ENCODE measurements at regions not wholly inside any gene's neighbourhood (a gene's known extent, or its start where the extent isn't known, plus 50 kb on each side); places are given as distances from the start of the nearest gene placed in this dataset.
"Not testable (repeated sequence)": the region's sequence is repeated elsewhere in the genome, so short reads cannot be mapped to it uniquely, and the experiment has no call there.

DNA sequence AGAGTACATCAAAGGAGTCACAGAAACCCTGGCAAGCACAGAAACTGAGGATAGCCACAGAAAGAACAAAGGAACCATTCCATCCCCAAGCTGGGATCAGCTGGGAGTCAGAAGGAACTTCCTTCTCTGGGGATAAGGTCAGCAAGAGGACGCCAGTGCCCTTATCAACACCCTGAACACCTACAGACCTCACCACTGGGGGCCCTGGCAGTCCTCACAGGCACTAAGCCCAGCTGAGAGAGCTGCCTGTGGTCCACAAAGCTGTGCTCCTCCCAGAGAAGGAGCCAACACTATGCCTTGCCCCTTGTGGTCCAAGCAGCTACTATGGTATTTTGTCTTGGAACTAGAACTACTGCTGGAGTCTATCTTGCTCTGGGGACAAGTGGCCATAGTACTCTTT is 171.1 kb upstream of the CCDC196 start:
- no peak overlapping the region for H3K4me3 ChIP-seq (ENCODE audit: low read depth, low read length)
- no peak for DNase-seq (ENCODE audit: low read depth)
- TF ChIP-seq, protein P1, sequence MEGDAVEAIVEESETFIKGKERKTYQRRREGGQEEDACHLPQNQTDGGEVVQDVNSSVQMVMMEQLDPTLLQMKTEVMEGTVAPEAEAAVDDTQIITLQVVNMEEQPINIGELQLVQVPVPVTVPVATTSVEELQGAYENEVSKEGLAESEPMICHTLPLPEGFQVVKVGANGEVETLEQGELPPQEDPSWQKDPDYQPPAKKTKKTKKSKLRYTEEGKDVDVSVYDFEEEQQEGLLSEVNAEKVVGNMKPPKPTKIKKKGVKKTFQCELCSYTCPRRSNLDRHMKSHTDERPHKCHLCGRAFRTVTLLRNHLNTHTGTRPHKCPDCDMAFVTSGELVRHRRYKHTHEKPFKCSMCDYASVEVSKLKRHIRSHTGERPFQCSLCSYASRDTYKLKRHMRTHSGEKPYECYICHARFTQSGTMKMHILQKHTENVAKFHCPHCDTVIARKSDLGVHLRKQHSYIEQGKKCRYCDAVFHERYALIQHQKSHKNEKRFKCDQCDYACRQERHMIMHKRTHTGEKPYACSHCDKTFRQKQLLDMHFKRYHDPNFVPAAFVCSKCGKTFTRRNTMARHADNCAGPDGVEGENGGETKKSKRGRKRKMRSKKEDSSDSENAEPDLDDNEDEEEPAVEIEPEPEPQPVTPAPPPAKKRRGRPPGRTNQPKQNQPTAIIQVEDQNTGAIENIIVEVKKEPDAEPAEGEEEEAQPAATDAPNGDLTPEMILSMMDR (IDR thresholded peaks at IDR 0.05; ENCODE audit: insufficient read depth, low read length): no peak

DNA sequence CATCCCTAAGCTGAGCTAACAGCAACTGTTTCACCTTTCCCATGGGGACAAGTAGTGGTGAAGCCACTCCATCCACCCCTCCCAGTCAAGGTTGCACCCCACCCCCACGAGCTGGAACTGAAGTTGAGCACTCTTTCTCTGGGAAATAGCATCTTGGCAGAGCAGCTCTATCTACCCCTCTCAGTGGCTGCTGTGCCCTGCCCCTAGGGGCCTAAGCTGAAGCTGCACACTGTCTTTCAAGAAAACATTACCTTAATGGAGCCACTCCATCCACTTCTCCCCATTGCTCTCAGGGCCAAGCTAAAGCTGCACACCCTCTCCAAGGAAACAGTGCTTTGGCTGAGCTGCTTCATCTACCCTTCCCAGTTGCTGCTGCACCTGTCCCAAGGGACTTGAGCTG is 170.6 kb upstream of the CCDC196 start:
- no peak overlapping the region for H3K4me3 ChIP-seq (ENCODE audit: low read depth, low read length)
- TF ChIP-seq, protein P1 (IDR thresholded peaks at IDR 0.05; ENCODE audit: insufficient read depth, low read length): peak; percentile 1
- DNase-seq (ENCODE audit: low read depth): no peak

DNA sequence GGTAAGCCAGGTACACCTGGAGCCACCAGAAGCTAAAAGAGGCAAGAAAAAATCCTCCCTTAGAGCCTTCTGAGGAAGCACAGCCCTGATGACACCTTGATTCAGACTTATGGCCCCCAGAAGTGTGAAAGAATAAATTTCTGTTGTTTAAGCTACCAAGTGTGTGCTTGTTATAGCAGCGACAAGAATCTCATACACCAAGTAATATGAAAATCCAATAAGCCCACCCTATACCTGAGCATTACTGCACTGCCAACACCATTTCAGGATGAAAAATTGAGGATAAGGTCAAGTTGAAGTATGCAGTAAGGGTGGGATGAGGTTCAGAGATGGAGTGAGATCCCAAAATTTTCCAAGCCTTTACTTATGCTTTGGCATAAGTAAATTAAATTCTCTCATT is 163.6 kb upstream of the CCDC196 start:
- DNase-seq (ENCODE audit: low read depth): no peak
- TF ChIP-seq, protein P1 (IDR thresholded peaks at IDR 0.05; ENCODE audit: insufficient read depth, low read length): no peak
- no peak overlapping the region for H3K4me3 ChIP-seq (ENCODE audit: low read depth, low read length)

DNA sequence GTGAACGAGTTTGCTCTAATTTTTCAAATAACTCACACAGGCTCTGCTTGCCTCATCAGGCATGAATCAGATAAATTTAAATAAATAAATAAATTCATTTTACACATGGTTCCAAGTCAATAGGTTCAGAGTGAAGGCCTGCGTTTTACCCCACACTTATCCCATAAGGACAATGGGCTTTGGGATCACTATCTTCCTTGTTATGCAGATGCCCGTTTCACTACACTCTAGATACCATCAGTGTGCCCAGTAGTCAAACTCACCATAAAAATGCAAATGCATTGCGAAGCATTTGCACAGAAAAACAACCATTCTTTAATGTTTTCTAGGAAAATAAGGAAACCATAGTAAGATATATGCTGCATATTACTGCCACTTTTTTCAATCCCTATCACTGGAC is 155.9 kb upstream of the CCDC196 start:
- no peak overlapping the region for H3K4me3 ChIP-seq (ENCODE audit: low read depth, low read length)
- TF ChIP-seq, protein P1 (IDR thresholded peaks at IDR 0.05; ENCODE audit: insufficient read depth, low read length): no peak
- DNase-seq (ENCODE audit: low read depth): no peak

DNA sequence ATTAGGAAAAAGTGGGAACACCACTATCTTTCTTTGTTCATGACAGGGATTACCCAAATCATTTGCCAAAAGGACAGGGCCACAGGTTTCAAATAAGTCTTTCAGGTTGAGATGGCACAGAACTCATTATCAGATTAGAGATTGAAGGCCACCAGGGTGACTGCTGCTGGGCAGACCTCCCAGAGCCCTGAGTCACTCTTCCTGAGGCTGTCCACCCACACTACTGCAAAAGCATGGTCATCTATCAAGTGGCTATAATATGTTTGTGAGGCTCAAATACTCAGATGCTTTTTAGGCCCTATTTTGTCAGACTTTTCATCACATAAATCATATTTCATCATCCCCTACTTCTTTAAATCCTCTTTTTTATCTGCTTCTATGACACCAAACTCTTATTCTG is 155.3 kb upstream of the CCDC196 start:
- TF ChIP-seq, protein P1 (IDR thresholded peaks at IDR 0.05; ENCODE audit: insufficient read depth, low read length): no peak
- DNase-seq (ENCODE audit: low read depth): peak; percentile 37
- H3K4me3 ChIP-seq (ENCODE audit: low read depth, low read length): no peak overlapping the region

DNA sequence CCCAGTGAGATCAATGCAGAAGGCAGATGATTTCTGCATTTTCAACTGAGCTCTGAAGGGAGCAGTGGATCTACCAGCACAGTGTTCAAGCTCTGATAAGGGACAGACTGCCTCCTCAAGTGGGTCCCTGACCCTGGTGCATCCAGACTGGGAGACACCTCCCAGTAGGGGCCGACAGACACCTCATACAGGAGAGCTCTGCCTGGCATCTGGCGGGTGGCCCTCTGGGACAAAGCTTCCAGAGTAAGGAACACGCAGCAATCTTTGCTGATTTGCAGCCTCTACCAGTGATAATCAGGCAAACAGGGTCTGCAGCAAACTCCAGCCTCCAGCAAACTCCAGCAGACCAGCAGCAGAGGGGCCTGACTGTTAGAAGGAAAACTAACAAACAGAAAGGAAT is 152.9 kb upstream of the CCDC196 start:
- not testable (repeated sequence) for H3K4me3 ChIP-seq (ENCODE audit: low read depth, low read length); DNase-seq (ENCODE audit: low read depth)

DNA sequence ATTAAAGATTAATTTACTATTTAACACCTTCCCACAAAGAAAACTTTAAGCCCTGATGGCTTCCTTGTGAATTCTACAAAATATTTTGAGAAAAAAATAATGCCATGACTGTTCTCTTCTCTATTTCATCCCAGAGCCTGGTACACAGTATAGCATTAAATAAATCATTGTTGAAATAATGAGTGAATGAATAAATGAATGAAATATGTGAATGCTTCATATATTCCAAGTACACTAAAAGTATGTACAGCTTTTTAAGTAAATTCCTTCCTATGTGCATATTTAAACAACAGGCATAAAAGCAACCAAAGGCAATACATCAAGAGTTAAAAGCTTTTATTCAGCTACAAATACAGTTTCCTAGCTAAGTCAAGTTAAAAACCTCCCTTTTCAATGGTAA is 144.9 kb upstream of the CCDC196 start:
- no peak overlapping the region for H3K4me3 ChIP-seq (ENCODE audit: low read depth, low read length)
- DNase-seq (ENCODE audit: low read depth): no peak
- TF ChIP-seq, protein P1 (IDR thresholded peaks at IDR 0.05; ENCODE audit: insufficient read depth, low read length): no peak

All from fibroblast of the aortic adventitia (primary cell).